GM23338 (cell line): ENCODE measurements at regions not wholly inside any gene's neighbourhood (a gene's known extent, or its start where the extent isn't known, plus 50 kb on each side); places are given as distances from the start of the nearest gene placed in this dataset.

ENCODE experiments used
- ATAC-seq: fragments of 200-7000 bp; cut with Tn5 transposase; 3 replicates; pipeline ENCODE4 v1.9.1; 2020
- DNase-seq: peaks from one replicate; pipeline ENCODE4 v3.0.0-alpha.2; 2015; ENCODE audit warnings: low spot score
- H2AFZ ChIP-seq: fragments of 200-600 bp; sonication (generic); 2 replicates; pipeline ENCODE4 v1.8.0; 2016; ENCODE audit warnings: antibody characterized with exemption, mild to moderate bottlenecking, moderate library complexity
- H3F3A ChIP-seq: fragments of 200-600 bp; sonication (generic); replicated peaks from 2 replicates; pipeline ENCODE4 v1.8.0; 2017; ENCODE audit warnings: antibody characterized with exemption, mixed run types, low read depth
- H3K27ac ChIP-seq: fragments of 200-600 bp; sonication (generic); 2 replicates; pipeline ENCODE4 v1.6.1; 2016; ENCODE audit warnings: low read depth
- H3K27me3 ChIP-seq: fragments of 200-600 bp; sonication (generic); 2 replicates; pipeline ENCODE4 v1.8.0; 2016; ENCODE audit warnings: mild to moderate bottlenecking, mixed run types, moderate library complexity; ENCODE audit not compliant: insufficient read depth
- H3K36me3 ChIP-seq: fragments of 200-600 bp; sonication (generic); 2 replicates; pipeline ENCODE4 v1.8.0; 2016; ENCODE audit warnings: mild to moderate bottlenecking; ENCODE audit not compliant: insufficient read depth
- H3K4me1 ChIP-seq: fragments of 200-600 bp; sonication (generic); 2 replicates; pipeline ENCODE4 v1.8.0; 2016; ENCODE audit warnings: mild to moderate bottlenecking, moderate library complexity; ENCODE audit not compliant: insufficient read depth
- H3K4me2 ChIP-seq: fragments of 200-600 bp; sonication (generic); 2 replicates; pipeline ENCODE4 v1.7.1; 2017; ENCODE audit warnings: mixed run types
- H3K4me3 ChIP-seq: fragments of 200-600 bp; sonication (generic); 2 replicates; pipeline ENCODE4 v1.6.1; 2016; ENCODE audit warnings: mixed run types
- H3K79me2 ChIP-seq: fragments of 200-600 bp; sonication (generic); replicated peaks from 2 replicates; pipeline ENCODE4 v1.8.0; 2017; ENCODE audit warnings: mild to moderate bottlenecking; ENCODE audit not compliant: insufficient read depth
- H3K9me2 ChIP-seq: fragments of 200-600 bp; sonication (generic); 2 replicates; pipeline ENCODE4 v1.8.0; 2017; ENCODE audit not compliant: insufficient read depth
- H4K20me1 ChIP-seq: fragments of 200-600 bp; sonication (generic); replicated peaks from 2 replicates; pipeline ENCODE4 v1.8.0; 2017; ENCODE audit warnings: mild to moderate bottlenecking; ENCODE audit not compliant: insufficient read depth
- H3K27ac Mint-ChIP-seq: 2 replicates; pipeline ENCODE4 v1.8.0; 2020; ENCODE audit warnings: inconsistent platforms, mild to moderate bottlenecking, moderate library complexity, mixed read lengths
- H3K27me3 Mint-ChIP-seq: 3 replicates; pipeline ENCODE4 v1.8.0; 2022; ENCODE audit warnings: low read depth, mild to moderate bottlenecking, moderate library complexity, mixed read lengths, inconsistent platforms; ENCODE audit not compliant: insufficient read depth, poor library complexity
- H3K36me3 Mint-ChIP-seq: 3 replicates; pipeline ENCODE4 v1.8.0; 2021; ENCODE audit warnings: low read depth, mild to moderate bottlenecking, inconsistent platforms, moderate library complexity, mixed read lengths
- H3K4me1 Mint-ChIP-seq: 3 replicates; pipeline ENCODE4 v1.8.0; 2020; ENCODE audit warnings: mild to moderate bottlenecking, inconsistent platforms, mixed read lengths
- H3K4me3 Mint-ChIP-seq: 3 replicates; pipeline ENCODE4 v1.8.0; 2021; ENCODE audit warnings: moderate library complexity, mild to moderate bottlenecking, inconsistent platforms, mixed read lengths
- H3K9me3 Mint-ChIP-seq: 3 replicates; pipeline ENCODE4 v1.8.0; 2020; ENCODE audit warnings: moderate library complexity, mild to moderate bottlenecking, inconsistent platforms, mixed read lengths
- CREB1 ChIP-seq: fragments of 250-450 bp; sonication (Bioruptor Pico); IDR thresholded peaks from 2 replicates; pipeline ENCODE4 v1.5.0; 2020; ENCODE audit warnings: low read depth, mild to moderate bottlenecking, moderate library complexity
- EZH2 ChIP-seq: fragments of 200-600 bp; sonication (generic); IDR thresholded peaks from one replicate; pipeline ENCODE4 v1.8.0; 2017; ENCODE audit warnings: antibody characterized with exemption, mild to moderate bottlenecking, low read depth; ENCODE audit not compliant: unreplicated experiment
- EZH2phosphoT487 ChIP-seq: fragments of 200-600 bp; sonication (generic); IDR thresholded peaks from one replicate; pipeline ENCODE4 v1.8.1; 2018; ENCODE audit warnings: antibody characterized with exemption; ENCODE audit not compliant: unreplicated experiment
- JUNB ChIP-seq: IDR thresholded peaks from one replicate; pipeline ENCODE4 v1.6.1; 2016; ENCODE audit warnings: antibody characterized with exemption; ENCODE audit not compliant: unreplicated experiment
- NANOG ChIP-seq: IDR thresholded peaks from 2 replicates; pipeline ENCODE4 v1.6.1; 2016; ENCODE audit warnings: antibody characterized with exemption, borderline replicate concordance
- POLR2AphosphoS5 ChIP-seq: IDR thresholded peaks from 2 replicates; pipeline ENCODE4 v1.6.1; 2016; ENCODE audit warnings: antibody characterized with exemption, low read depth
- STAT1 ChIP-seq: IDR thresholded peaks from one replicate; pipeline ENCODE4 v1.6.1; 2016; ENCODE audit warnings: antibody characterized with exemption; ENCODE audit not compliant: unreplicated experiment
- ZNF114 ChIP-seq: fragments of 250-450 bp; sonication (Bioruptor Pico); IDR thresholded peaks from 2 replicates; pipeline ENCODE4 v1.5.0; 2020; ENCODE audit warnings: mild to moderate bottlenecking, moderate library complexity
- ZNF331 ChIP-seq: fragments of 250-450 bp; sonication (Bioruptor Pico); IDR thresholded peaks from 2 replicates; pipeline ENCODE4 v1.5.0; 2020; ENCODE audit warnings: low read depth, mild to moderate bottlenecking, moderate library complexity
- ZNF462 ChIP-seq: fragments of 250-450 bp; sonication (Bioruptor Pico); IDR thresholded peaks from 2 replicates; pipeline ENCODE4 v1.5.0; 2020; ENCODE audit warnings: mild to moderate bottlenecking, moderate library complexity
- TF ChIP-seq, protein P1 (sequence below), 2 experiments: fragments of 200-600 bp in 1 of 2; sonication (generic) in 1 of 2; conservative IDR thresholded peaks; 2 replicates each; pipeline versions ENCODE4 v1.5.1 to v1.6.1; 2016 to 2017; ENCODE audit warnings: antibody characterized with exemption in 2 of 2, low read depth in 2 of 2, mild to moderate bottlenecking in 2 of 2, moderate library complexity in 1 of 2
- TF ChIP-seq, protein P2 (sequence below): IDR thresholded peaks from one replicate; pipeline ENCODE4 v1.6.1; 2018; ENCODE audit warnings: antibody characterized with exemption; ENCODE audit not compliant: unreplicated experiment
- TF ChIP-seq, protein P3 (sequence below): IDR thresholded peaks from 2 replicates; pipeline ENCODE4 v1.6.1; 2016; ENCODE audit warnings: antibody characterized with exemption

DNA sequence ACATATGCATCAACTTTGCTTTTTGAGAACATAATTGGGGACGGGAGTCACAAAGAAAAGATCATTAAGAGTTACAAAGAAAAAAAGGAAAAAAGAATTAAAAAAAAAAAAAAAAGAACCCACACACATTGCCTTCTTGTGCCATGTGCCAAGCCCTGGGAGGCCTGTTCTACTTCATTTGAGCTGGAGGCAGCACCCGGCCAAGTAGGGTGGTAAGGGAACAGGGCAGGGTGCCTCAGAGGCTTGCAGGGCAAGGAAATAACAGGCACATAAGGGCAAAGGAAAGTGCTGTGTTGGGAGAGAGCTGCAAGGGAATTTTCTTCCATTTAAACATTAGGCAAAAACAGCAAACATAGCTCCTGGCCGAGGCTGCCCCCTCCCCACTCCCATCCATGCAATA is 418.0 kb downstream of the TMEM182 start:
- no peak overlapping the region for H3K27ac ChIP-seq

More for the DNA sequence above, 418.0 kb downstream of the TMEM182 start:
- no peak for DNase-seq
- Histone ChIP-seq H3K4me2 (no peak overlapping the region), H3K4me3 (no peak overlapping the region), H3F3A (no peaks in the 10 kb centered on the region), H4K20me1 (no peaks in the 10 kb centered on the region), H3K27me3 (no peaks in the 10 kb centered on the region), H3K4me1 (no peaks in the 10 kb centered on the region), H3K79me2 (no peaks in the 10 kb centered on the region), H3K36me3 (no peaks in the 10 kb centered on the region), H2AFZ (no peak overlapping the region), H3K9me2 (no peaks in the 10 kb centered on the region)
- Mint-ChIP-seq H3K36me3 (no peaks in the 10 kb centered on the region), H3K4me1 (no peaks in the 10 kb centered on the region), H3K27ac (no peak overlapping the region; the same call in 1 of the 2 replicates), H3K9me3 (no peaks in the 10 kb centered on the region; the same call in 2 of the 3 replicates), H3K27me3 (peaks cover 3% of the 10 kb centered on the region), H3K4me3 (no peak overlapping the region)
- TF ChIP-seq JUNB (no peak), CREB1 (CRISPR knock-in tag) (no peak), STAT1 (no peak), ZNF331 (CRISPR knock-in tag) (no peak), ZNF114 (CRISPR knock-in tag) (no peak), POLR2AphosphoS5 (no peak), ZNF462 (no peak), NANOG (no peak), EZH2phosphoT487 (no peak), EZH2 (no peak)
- TF ChIP-seq, protein P1, sequence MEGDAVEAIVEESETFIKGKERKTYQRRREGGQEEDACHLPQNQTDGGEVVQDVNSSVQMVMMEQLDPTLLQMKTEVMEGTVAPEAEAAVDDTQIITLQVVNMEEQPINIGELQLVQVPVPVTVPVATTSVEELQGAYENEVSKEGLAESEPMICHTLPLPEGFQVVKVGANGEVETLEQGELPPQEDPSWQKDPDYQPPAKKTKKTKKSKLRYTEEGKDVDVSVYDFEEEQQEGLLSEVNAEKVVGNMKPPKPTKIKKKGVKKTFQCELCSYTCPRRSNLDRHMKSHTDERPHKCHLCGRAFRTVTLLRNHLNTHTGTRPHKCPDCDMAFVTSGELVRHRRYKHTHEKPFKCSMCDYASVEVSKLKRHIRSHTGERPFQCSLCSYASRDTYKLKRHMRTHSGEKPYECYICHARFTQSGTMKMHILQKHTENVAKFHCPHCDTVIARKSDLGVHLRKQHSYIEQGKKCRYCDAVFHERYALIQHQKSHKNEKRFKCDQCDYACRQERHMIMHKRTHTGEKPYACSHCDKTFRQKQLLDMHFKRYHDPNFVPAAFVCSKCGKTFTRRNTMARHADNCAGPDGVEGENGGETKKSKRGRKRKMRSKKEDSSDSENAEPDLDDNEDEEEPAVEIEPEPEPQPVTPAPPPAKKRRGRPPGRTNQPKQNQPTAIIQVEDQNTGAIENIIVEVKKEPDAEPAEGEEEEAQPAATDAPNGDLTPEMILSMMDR (conservative IDR thresholded peaks at IDR 0.05; ENCODE audit: low read depth in 2 of 2), result no peak
- TF ChIP-seq, protein P2, sequence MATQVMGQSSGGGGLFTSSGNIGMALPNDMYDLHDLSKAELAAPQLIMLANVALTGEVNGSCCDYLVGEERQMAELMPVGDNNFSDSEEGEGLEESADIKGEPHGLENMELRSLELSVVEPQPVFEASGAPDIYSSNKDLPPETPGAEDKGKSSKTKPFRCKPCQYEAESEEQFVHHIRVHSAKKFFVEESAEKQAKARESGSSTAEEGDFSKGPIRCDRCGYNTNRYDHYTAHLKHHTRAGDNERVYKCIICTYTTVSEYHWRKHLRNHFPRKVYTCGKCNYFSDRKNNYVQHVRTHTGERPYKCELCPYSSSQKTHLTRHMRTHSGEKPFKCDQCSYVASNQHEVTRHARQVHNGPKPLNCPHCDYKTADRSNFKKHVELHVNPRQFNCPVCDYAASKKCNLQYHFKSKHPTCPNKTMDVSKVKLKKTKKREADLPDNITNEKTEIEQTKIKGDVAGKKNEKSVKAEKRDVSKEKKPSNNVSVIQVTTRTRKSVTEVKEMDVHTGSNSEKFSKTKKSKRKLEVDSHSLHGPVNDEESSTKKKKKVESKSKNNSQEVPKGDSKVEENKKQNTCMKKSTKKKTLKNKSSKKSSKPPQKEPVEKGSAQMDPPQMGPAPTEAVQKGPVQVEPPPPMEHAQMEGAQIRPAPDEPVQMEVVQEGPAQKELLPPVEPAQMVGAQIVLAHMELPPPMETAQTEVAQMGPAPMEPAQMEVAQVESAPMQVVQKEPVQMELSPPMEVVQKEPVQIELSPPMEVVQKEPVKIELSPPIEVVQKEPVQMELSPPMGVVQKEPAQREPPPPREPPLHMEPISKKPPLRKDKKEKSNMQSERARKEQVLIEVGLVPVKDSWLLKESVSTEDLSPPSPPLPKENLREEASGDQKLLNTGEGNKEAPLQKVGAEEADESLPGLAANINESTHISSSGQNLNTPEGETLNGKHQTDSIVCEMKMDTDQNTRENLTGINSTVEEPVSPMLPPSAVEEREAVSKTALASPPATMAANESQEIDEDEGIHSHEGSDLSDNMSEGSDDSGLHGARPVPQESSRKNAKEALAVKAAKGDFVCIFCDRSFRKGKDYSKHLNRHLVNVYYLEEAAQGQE, result no peak
- TF ChIP-seq, protein P3, sequence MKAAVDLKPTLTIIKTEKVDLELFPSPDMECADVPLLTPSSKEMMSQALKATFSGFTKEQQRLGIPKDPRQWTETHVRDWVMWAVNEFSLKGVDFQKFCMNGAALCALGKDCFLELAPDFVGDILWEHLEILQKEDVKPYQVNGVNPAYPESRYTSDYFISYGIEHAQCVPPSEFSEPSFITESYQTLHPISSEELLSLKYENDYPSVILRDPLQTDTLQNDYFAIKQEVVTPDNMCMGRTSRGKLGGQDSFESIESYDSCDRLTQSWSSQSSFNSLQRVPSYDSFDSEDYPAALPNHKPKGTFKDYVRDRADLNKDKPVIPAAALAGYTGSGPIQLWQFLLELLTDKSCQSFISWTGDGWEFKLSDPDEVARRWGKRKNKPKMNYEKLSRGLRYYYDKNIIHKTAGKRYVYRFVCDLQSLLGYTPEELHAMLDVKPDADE, result no peak
- no peak for ATAC-seq
